HepG2 (cell line): ENCODE measurements at regions not wholly inside any gene's neighbourhood (a gene's known extent, or its start where the extent isn't known, plus 50 kb on each side); places are given as distances from the start of the nearest gene placed in this dataset.

ENCODE experiments used
- ATAC-seq: fragments of 200-7000 bp; cut with Tn5 transposase; 3 replicates; pipeline ENCODE4 v1.9.1; 2020; ENCODE audit warnings: mild to moderate bottlenecking, moderate library complexity
- BruUV-seq: library from RNA; stranded (reverse); fragments of 400-500 nt; replicated peaks from 2 replicates; lab custom pipeline; 2021; lab: Mats Ljungman, UMichigan
- CTCF ChIA-PET: fragments of 300-600 bp; formaldehyde crosslinking; extraction: SDS; loops from one replicate; lab custom pipeline; 2021; ENCODE audit warnings: low total read pairs, inconsistent platforms, low intra/inter-chr PET ratio; lab: Yijun Ruan, JAX
- POLR2A ChIA-PET: fragments of 350-600 bp; sonication (Branson Sonifier 250); formaldehyde crosslinking; loops from one replicate; lab custom pipeline; 2020; ENCODE audit warnings: antibody characterized with exemption, inconsistent platforms; lab: Yijun Ruan, JAX
- DNase-seq: peaks from one replicate; pipeline ENCODE4 v3.0.0-alpha.2; 2015; ENCODE audit warnings: low spot score
- FAIRE-seq: peaks from 3 replicates; lab custom pipeline; 2011; peaks lifted over from hg19 to GRCh38; lab: Jason Lieb, UNC
- H2AFZ ChIP-seq: one replicate; pipeline ENCODE4 v1.6.1; 2011; ENCODE audit warnings: low read length, inconsistent platforms
- H3K27ac ChIP-seq: fragments of 300-600 bp; 3 replicates; pipeline ENCODE4 v1.8.0; 2011; ENCODE audit warnings: mixed run types, mild to moderate bottlenecking, mixed read lengths, low read length, inconsistent platforms; ENCODE audit not compliant: insufficient read depth; ENCODE audit errors: extremely low read length
- H3K27me3 ChIP-seq, 2 experiments: fragments of 200-600 bp in 1 of 2; 2 replicates in 1 of 2; 3 replicates in 1 of 2; pipeline versions ENCODE4 v1.6.0 to v1.8.0; 2011; ENCODE audit warnings: low read length in 2 of 2, mild to moderate bottlenecking in 2 of 2, moderate library complexity in 2 of 2, inconsistent platforms in 1 of 2; ENCODE audit not compliant: insufficient read depth in 2 of 2, control insufficient read depth in 1 of 2
- H3K36me3 ChIP-seq, 2 experiments: fragments of 200-600 bp in 1 of 2; replicated peaks in 1 of 2; 2 replicates in 1 of 2; 3 replicates in 1 of 2; pipeline versions ENCODE4 v1.5.1 to v1.8.0; 2011; ENCODE audit warnings: low read length in 2 of 2, inconsistent platforms in 1 of 2; ENCODE audit not compliant: insufficient read depth in 2 of 2, control insufficient read depth in 1 of 2
- H3K4me1 ChIP-seq: 2 replicates; pipeline ENCODE4 v1.5.1; 2012; ENCODE audit warnings: low read length, inconsistent platforms; ENCODE audit not compliant: insufficient read depth
- H3K4me2 ChIP-seq: 2 replicates; pipeline ENCODE4 v1.6.0; 2011; ENCODE audit warnings: low read depth, low read length, inconsistent platforms
- H3K4me3 ChIP-seq, 3 experiments: fragments of 200-600 bp in 1 of 3; sonication (generic), shearing (Covaris generic) in 1 of 3; replicated peaks in 1 of 3; 2 replicates each; pipeline ENCODE4 v1.5.1; 2011 to 2016; ENCODE audit warnings: low read length in 3 of 3, inconsistent platforms in 2 of 3, low read depth in 2 of 3, mild to moderate bottlenecking in 2 of 3, control low read depth in 1 of 3, mixed read lengths in 1 of 3; ENCODE audit not compliant: insufficient read depth in 1 of 3
- H3K79me2 ChIP-seq: one replicate; pipeline ENCODE4 v1.6.1; 2011; ENCODE audit warnings: low read length, inconsistent platforms; ENCODE audit not compliant: insufficient read depth
- H3K9ac ChIP-seq: 2 replicates; pipeline ENCODE4 v1.6.0; 2011; ENCODE audit warnings: mild to moderate bottlenecking, low read depth, low read length, inconsistent platforms; ENCODE audit not compliant: insufficient read depth
- H3K9me3 ChIP-seq: 2 replicates; pipeline ENCODE4 v1.5.1; 2012; ENCODE audit warnings: mild to moderate bottlenecking, low read length
- H4K20me1 ChIP-seq: 2 replicates; pipeline ENCODE4 v1.6.0; 2011; ENCODE audit warnings: inconsistent platforms, mild to moderate bottlenecking, low read length, moderate library complexity; ENCODE audit not compliant: insufficient read depth
- ARNT ChIP-seq: fragments of 450-650 bp; IDR thresholded peaks from 2 replicates; pipeline ENCODE4 v1.6.1; 2017
- ATF1 ChIP-seq: IDR thresholded peaks from 2 replicates; pipeline ENCODE4 v1.6.1; 2016; ENCODE audit warnings: mild to moderate bottlenecking, control low read depth
- HDAC2 ChIP-seq: sonication (generic); formaldehyde crosslinking; IDR thresholded peaks from 2 replicates; pipeline ENCODE4 v1.4.0; 2020; ENCODE audit warnings: missing genetic modification reagents
- HOMEZ ChIP-seq: IDR thresholded peaks from 2 replicates; pipeline ENCODE4 v1.6.1; 2016; ENCODE audit warnings: low read depth
- IRF9 ChIP-seq: sonication (generic); formaldehyde crosslinking; IDR thresholded peaks from 2 replicates; pipeline ENCODE4 v1.8.0; 2022; ENCODE audit warnings: missing genetic modification reagents, mild to moderate bottlenecking, borderline replicate concordance
- JUN ChIP-seq: sonication (generic); formaldehyde crosslinking; IDR thresholded peaks from 2 replicates; pipeline ENCODE4 v1.4.0; 2020; ENCODE audit warnings: mild to moderate bottlenecking, missing genetic modification reagents
- KLF9 ChIP-seq: IDR thresholded peaks from 2 replicates; pipeline ENCODE4 v1.6.1; 2016; ENCODE audit warnings: low read depth
- NCOA2 ChIP-seq: sonication (generic); formaldehyde crosslinking; IDR thresholded peaks from 2 replicates; pipeline ENCODE4 v1.8.0; 2022; ENCODE audit warnings: inconsistent platforms
- NFIC ChIP-seq: IDR thresholded peaks from 2 replicates; pipeline ENCODE4 v1.6.1; 2012; ENCODE audit warnings: mild to moderate bottlenecking, low read length, inconsistent platforms
- SMARCC2 ChIP-seq: fragments of 450-650 bp; IDR thresholded peaks from 2 replicates; pipeline ENCODE4 v1.6.1; 2017; ENCODE audit warnings: antibody characterized with exemption, mild to moderate bottlenecking
- TOE1 ChIP-seq: sonication (generic); formaldehyde crosslinking; IDR thresholded peaks from 2 replicates; pipeline ENCODE4 v1.4.0; 2020; ENCODE audit warnings: mild to moderate bottlenecking, missing genetic modification reagents
- ZBTB21 ChIP-seq: sonication (generic); formaldehyde crosslinking; IDR thresholded peaks from 2 replicates; pipeline ENCODE4 v1.4.0; 2020; ENCODE audit warnings: missing genetic modification reagents
- ZBTB38 ChIP-seq: sonication (generic); formaldehyde crosslinking; IDR thresholded peaks from 2 replicates; pipeline ENCODE4 v1.5.1; 2020; ENCODE audit warnings: mild to moderate bottlenecking, missing genetic modification reagents
- ZNF317 ChIP-seq: sonication (generic); formaldehyde crosslinking; IDR thresholded peaks from 2 replicates; pipeline ENCODE4 v1.5.0; 2020; ENCODE audit warnings: mild to moderate bottlenecking, missing genetic modification reagents
- ZNF407 ChIP-seq: sonication (generic); formaldehyde crosslinking; IDR thresholded peaks from one replicate; pipeline ENCODE4 v1.5.1; 2020; ENCODE audit warnings: mild to moderate bottlenecking, missing genetic modification reagents; ENCODE audit errors: not compliant biosample characterization
- ZNF570 ChIP-seq: sonication (generic); formaldehyde crosslinking; IDR thresholded peaks from 2 replicates; pipeline ENCODE4 v1.4.0; 2020; ENCODE audit warnings: mild to moderate bottlenecking, missing genetic modification reagents, borderline replicate concordance
- ZNF768 ChIP-seq: sonication (generic); formaldehyde crosslinking; IDR thresholded peaks from 2 replicates; pipeline ENCODE4 v1.4.0; 2020; ENCODE audit warnings: missing genetic modification reagents
- ZNF83 ChIP-seq: sonication (generic); formaldehyde crosslinking; IDR thresholded peaks from 2 replicates; pipeline ENCODE4 v1.4.0; 2020; ENCODE audit warnings: missing genetic modification reagents, mild to moderate bottlenecking, borderline replicate concordance
- WGBS: methylation state at CpG from one replicate; pipeline ENCODE4 v1.1.6; 2017; ENCODE audit warnings: low lambda C conversion rate; 5-methylcytosine and 5-hydroxymethylcytosine counted together
- in situ Hi-C: cut with HindIII; loops from 2 replicates; pipeline ENCODE4 v1.10.0; 2017; ENCODE audit warnings: low pct_unique_long_range_greater_than_20kb; ENCODE audit not compliant: extremely low pct_ligation_motif_present
- intact Hi-C: fragments of 100-400 bp; cut with micrococcal nuclease; formaldehyde crosslinking; loops from one replicate; pipeline ENCODE4 v1.10.0; 2022; ENCODE audit not compliant: unreplicated experiment

GRCh38 chr10:42937048-42937447 is 139.8 kb upstream of the RET start:
- no TSS peak for BruUV-seq
- H3K9me3 ChIP-seq, result no peaks in the 10 kb centered on the region
- no peak overlapping the region for H2AFZ ChIP-seq
- 25% methylated on average over 6 of the region's 7 CpGs for WGBS
- in situ Hi-C loops, result no loop called here
- no peaks in the 10 kb centered on the region for H3K79me2 ChIP-seq
- no peaks in the 10 kb centered on the region for H3K36me3 ChIP-seq
- H3K9ac ChIP-seq, result no peak overlapping the region
- POLR2A ChIA-PET, result no interaction called here
- intact Hi-C loops, result no loop called here
- H3K4me1 ChIP-seq, result no peaks in the 10 kb centered on the region
- no peak overlapping the region for H3K4me2 ChIP-seq
- FAIRE-seq (no peak), DNase-seq (no peak), ATAC-seq (no peak)
- H4K20me1 ChIP-seq, result no peaks in the 10 kb centered on the region
- CTCF ChIA-PET, result no interaction called here
- H3K27ac ChIP-seq, result no peak overlapping the region
- peaks cover 12 to 54% of the 10 kb centered on the region in 2 experiments; a peak in 4 of 5 replicates for H3K27me3 ChIP-seq
- H3K4me3 ChIP-seq, result no peak overlapping the region
- TF ChIP-seq ZNF317 (CRISPR knock-in tag) (no peak), NCOA2 (CRISPR knock-in tag) (no peak), ZNF83 (CRISPR knock-in tag) (no peak), ATF1 (CRISPR knock-in tag) (no peak), TOE1 (no peak), ZNF570 (CRISPR knock-in tag) (no peak), ZNF407 (no peak), IRF9 (CRISPR knock-in tag) (no peak), ARNT (no peak), SMARCC2 (no peak), KLF9 (no peak), HDAC2 (CRISPR knock-in tag) (no peak), HOMEZ (CRISPR knock-in tag) (no peak), NFIC (no peak), JUN (no peak), ZNF768 (CRISPR knock-in tag) (no peak), ZBTB21 (no peak), ZBTB38 (CRISPR knock-in tag) (no peak)
